ENCODE measurements at regions not wholly inside any gene's neighbourhood (a gene's known extent, or its start where the extent isn't known, plus 50 kb on each side); places are given as distances from the start of the nearest gene placed in this dataset.
A peak's percentile ranks its signal among the peaks of the same experiment; 100 is the strongest.

- TF ChIP-seq CTCF (IDR thresholded peaks at IDR 0.05) = peak; percentile 22
- TF ChIP-seq POLR2AphosphoS5 (IDR thresholded peaks at IDR 0.05; ENCODE audit: low read depth, low read length) = no peak
- TF ChIP-seq SIN3A (IDR thresholded peaks at IDR 0.05; ENCODE audit: borderline replicate concordance, insufficient read depth, low read depth, low read length) = no peak
- no peak for TF ChIP-seq REST (IDR thresholded peaks at IDR 0.05; ENCODE audit: insufficient read depth in 1 of 2, low read depth in 2 of 2, low read length in 1 of 2)
- no peak for TF ChIP-seq TCF7L2 (IDR thresholded peaks at IDR 0.05; ENCODE audit: low read depth, low read length)
These were observed 135.3 kb downstream of the AEBP2 start for GRCh38 chr12:19574601-19575000.
